WTC11 (cell line): ENCODE measurements at regions not wholly inside any gene's neighbourhood (a gene's known extent, or its start where the extent isn't known, plus 50 kb on each side); places are given as distances from the start of the nearest gene placed in this dataset.

Experiments used
- CBFB ChIP-seq: sonication (generic); formaldehyde crosslinking; IDR thresholded peaks from 2 replicates; pipeline ENCODE4 v1.8.1; 2022; ENCODE audit warnings: mild to moderate bottlenecking, low read depth, missing genetic modification reagents
- CREB1 ChIP-seq: sonication (generic); formaldehyde crosslinking; IDR thresholded peaks from 2 replicates; pipeline ENCODE4 v1.8.0; 2023; ENCODE audit warnings: mild to moderate bottlenecking, missing genetic modification reagents
- E2F5 ChIP-seq: sonication (generic); formaldehyde crosslinking; IDR thresholded peaks from 2 replicates; pipeline ENCODE4 v1.8.1; 2022; ENCODE audit warnings: mild to moderate bottlenecking, moderate library complexity, missing genetic modification reagents
- ESRRA ChIP-seq: sonication (generic); formaldehyde crosslinking; IDR thresholded peaks from 2 replicates; pipeline ENCODE4 v1.8.1; 2022; ENCODE audit warnings: mild to moderate bottlenecking, missing genetic modification reagents, borderline replicate concordance
- MAX ChIP-seq: sonication (generic); formaldehyde crosslinking; IDR thresholded peaks from 2 replicates; pipeline ENCODE4 v1.8.0; 2022; ENCODE audit warnings: mild to moderate bottlenecking, missing genetic modification reagents
- NFYB ChIP-seq: sonication (generic); formaldehyde crosslinking; conservative IDR thresholded peaks from 2 replicates; pipeline ENCODE4 v1.8.0; 2022; ENCODE audit warnings: low read depth, missing genetic modification reagents
- NR1H2 ChIP-seq: sonication (generic); formaldehyde crosslinking; IDR thresholded peaks from 2 replicates; pipeline ENCODE4 v1.9.0; 2021; ENCODE audit warnings: mild to moderate bottlenecking, moderate library complexity, missing genetic modification reagents
- ZNF416 ChIP-seq: fragments of 250-450 bp; sonication (Bioruptor Pico); IDR thresholded peaks from 2 replicates; pipeline ENCODE4 v1.9.0; 2021; ENCODE audit warnings: mild to moderate bottlenecking, inconsistent platforms
- TF ChIP-seq, protein P1 (sequence below): fragments of 200-600 bp; IDR thresholded peaks from 2 replicates; pipeline ENCODE4 v1.8.0; 2022; ENCODE audit warnings: antibody characterized with exemption

DNA sequence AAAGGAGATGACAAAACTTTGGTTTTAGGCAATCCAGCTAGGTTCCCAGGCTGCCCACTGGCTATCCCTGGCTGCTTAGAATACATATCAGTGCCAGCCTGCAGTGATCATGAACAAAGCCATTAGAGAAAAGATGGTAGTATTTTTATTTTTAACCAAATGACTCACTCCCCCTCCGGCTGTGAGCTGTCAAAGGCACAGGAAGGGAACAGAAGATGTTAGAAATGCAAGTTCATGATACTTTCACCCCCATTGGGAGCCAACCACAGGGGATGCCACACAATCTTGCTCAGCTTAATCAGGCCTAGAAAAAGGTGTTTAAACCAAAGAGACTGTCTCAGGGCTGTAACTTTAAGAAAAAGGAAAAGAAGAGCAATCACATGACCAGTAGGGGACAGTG, 70.3 kb upstream of the ASTN2 start:
- TF ChIP-seq, protein P1, sequence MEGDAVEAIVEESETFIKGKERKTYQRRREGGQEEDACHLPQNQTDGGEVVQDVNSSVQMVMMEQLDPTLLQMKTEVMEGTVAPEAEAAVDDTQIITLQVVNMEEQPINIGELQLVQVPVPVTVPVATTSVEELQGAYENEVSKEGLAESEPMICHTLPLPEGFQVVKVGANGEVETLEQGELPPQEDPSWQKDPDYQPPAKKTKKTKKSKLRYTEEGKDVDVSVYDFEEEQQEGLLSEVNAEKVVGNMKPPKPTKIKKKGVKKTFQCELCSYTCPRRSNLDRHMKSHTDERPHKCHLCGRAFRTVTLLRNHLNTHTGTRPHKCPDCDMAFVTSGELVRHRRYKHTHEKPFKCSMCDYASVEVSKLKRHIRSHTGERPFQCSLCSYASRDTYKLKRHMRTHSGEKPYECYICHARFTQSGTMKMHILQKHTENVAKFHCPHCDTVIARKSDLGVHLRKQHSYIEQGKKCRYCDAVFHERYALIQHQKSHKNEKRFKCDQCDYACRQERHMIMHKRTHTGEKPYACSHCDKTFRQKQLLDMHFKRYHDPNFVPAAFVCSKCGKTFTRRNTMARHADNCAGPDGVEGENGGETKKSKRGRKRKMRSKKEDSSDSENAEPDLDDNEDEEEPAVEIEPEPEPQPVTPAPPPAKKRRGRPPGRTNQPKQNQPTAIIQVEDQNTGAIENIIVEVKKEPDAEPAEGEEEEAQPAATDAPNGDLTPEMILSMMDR: no peak
- no peak for TF ChIP-seq ESRRA (CRISPR knock-in tag)
- TF ChIP-seq NR1H2: no peak
- no peak for TF ChIP-seq NFYB
- no peak for TF ChIP-seq ZNF416
- no peak for TF ChIP-seq CBFB
- TF ChIP-seq MAX (CRISPR knock-in tag): no peak
- TF ChIP-seq CREB1 (CRISPR knock-in tag): no peak
- no peak for TF ChIP-seq E2F5 (CRISPR knock-in tag)
